IPS-18a (cell line): ENCODE measurements at regions not wholly inside any gene's neighbourhood (a gene's known extent, or its start where the extent isn't known, plus 50 kb on each side); places are given as distances from the start of the nearest gene placed in this dataset.

Source experiments
- H3K27ac ChIP-seq: one replicate; pipeline ENCODE4 v1.5.1; 2013; ENCODE audit warnings: low read length
- H3K27me3 ChIP-seq: one replicate; pipeline ENCODE4 v1.6.1; 2013; ENCODE audit warnings: mild to moderate bottlenecking, low read length; ENCODE audit not compliant: control insufficient read depth, insufficient read depth
- H3K36me3 ChIP-seq: one replicate; pipeline ENCODE4 v1.6.1; 2013; ENCODE audit warnings: low read depth, low read length; ENCODE audit not compliant: control insufficient read depth
- H3K4me1 ChIP-seq: one replicate; pipeline ENCODE4 v1.6.1; 2013; ENCODE audit warnings: low read depth, low read length; ENCODE audit not compliant: control insufficient read depth
- H3K4me3 ChIP-seq: one replicate; pipeline ENCODE4 v1.5.1; 2013; ENCODE audit warnings: low read length
- H3K9ac ChIP-seq: one replicate; pipeline ENCODE4 v1.6.1; 2013; ENCODE audit warnings: mild to moderate bottlenecking, low read length, moderate library complexity
- H3K9me3 ChIP-seq: one replicate; pipeline ENCODE4 v1.6.1; 2013; ENCODE audit warnings: low read depth, low read length; ENCODE audit not compliant: control insufficient read depth

- Histone ChIP-seq H3K4me3 (no peak overlapping the region), H3K4me1 (no peaks in the 10 kb centered on the region), H3K9me3 (no peaks in the 10 kb centered on the region), H3K36me3 (no peaks in the 10 kb centered on the region), H3K27me3 (no peaks in the 10 kb centered on the region), H3K27ac (no peak overlapping the region), H3K9ac (no peak overlapping the region)
Observed at GRCh38 chr10:44516891-44517290, 132.0 kb upstream of the CXCL12 start.

GRCh38 chr10:44517635-44518034 is 132.7 kb upstream of the CXCL12 start:
- no peak overlapping the region for H3K27ac ChIP-seq
- no peak overlapping the region for H3K4me3 ChIP-seq
- H3K27me3 ChIP-seq: no peaks in the 10 kb centered on the region
- H3K9ac ChIP-seq: no peak overlapping the region
- no peaks in the 10 kb centered on the region for H3K4me1 ChIP-seq
- H3K9me3 ChIP-seq: no peaks in the 10 kb centered on the region
- no peaks in the 10 kb centered on the region for H3K36me3 ChIP-seq

- no peak overlapping the region for H3K27ac ChIP-seq
- H3K4me3 ChIP-seq: no peak overlapping the region
- H3K9ac ChIP-seq: no peak overlapping the region
- no peaks in the 10 kb centered on the region for H3K27me3 ChIP-seq
- H3K4me1 ChIP-seq: no peaks in the 10 kb centered on the region
- no peaks in the 10 kb centered on the region for H3K9me3 ChIP-seq
- H3K36me3 ChIP-seq: no peaks in the 10 kb centered on the region
Observed at GRCh38 chr10:44519361-44519760, 134.5 kb upstream of the CXCL12 start.

GRCh38 chr10:44520651-44521050 is 135.8 kb upstream of the CXCL12 start:
- H3K4me3 ChIP-seq: no peak overlapping the region
- H3K9me3 ChIP-seq: no peaks in the 10 kb centered on the region
- no peaks in the 10 kb centered on the region for H3K36me3 ChIP-seq
- no peaks in the 10 kb centered on the region for H3K4me1 ChIP-seq
- no peak overlapping the region for H3K9ac ChIP-seq
- H3K27me3 ChIP-seq: no peaks in the 10 kb centered on the region
- H3K27ac ChIP-seq: no peak overlapping the region

- Histone ChIP-seq H3K27me3 (no peaks in the 10 kb centered on the region), H3K4me1 (no peaks in the 10 kb centered on the region), H3K4me3 (no peak overlapping the region), H3K9me3 (peaks cover 3% of the 10 kb centered on the region), H3K36me3 (no peaks in the 10 kb centered on the region), H3K27ac (no peak overlapping the region), H3K9ac (no peak overlapping the region)
Observed at GRCh38 chr10:44539178-44539577, 154.3 kb upstream of the CXCL12 start.

- Histone ChIP-seq H3K36me3 (no peaks in the 10 kb centered on the region), H3K4me1 (no peaks in the 10 kb centered on the region), H3K27ac (no peak overlapping the region), H3K27me3 (no peaks in the 10 kb centered on the region), H3K4me3 (no peak overlapping the region), H3K9ac (no peak overlapping the region), H3K9me3 (peaks cover 6% of the 10 kb centered on the region)
Observed at GRCh38 chr10:44552726-44553125, 167.8 kb upstream of the CXCL12 start.

- Histone ChIP-seq H3K36me3 (no peaks in the 10 kb centered on the region), H3K4me1 (no peaks in the 10 kb centered on the region), H3K4me3 (no peak overlapping the region), H3K9me3 (no peaks in the 10 kb centered on the region), H3K27me3 (no peaks in the 10 kb centered on the region), H3K27ac (no peak overlapping the region), H3K9ac (no peak overlapping the region)
Observed at GRCh38 chr10:44557596-44558191, 172.8 kb upstream of the CXCL12 start.

- Histone ChIP-seq H3K27ac (no peak overlapping the region), H3K9ac (no peak overlapping the region), H3K36me3 (no peaks in the 10 kb centered on the region), H3K9me3 (no peaks in the 10 kb centered on the region), H3K27me3 (no peaks in the 10 kb centered on the region), H3K4me1 (no peaks in the 10 kb centered on the region), H3K4me3 (no peak overlapping the region)
Observed at GRCh38 chr10:44558521-44558920, 173.6 kb upstream of the CXCL12 start.

- no peaks in the 10 kb centered on the region for H3K4me1 ChIP-seq
- H3K36me3 ChIP-seq: no peaks in the 10 kb centered on the region
- no peaks in the 10 kb centered on the region for H3K27me3 ChIP-seq
- H3K9ac ChIP-seq: no peak overlapping the region
- no peaks in the 10 kb centered on the region for H3K9me3 ChIP-seq
- H3K4me3 ChIP-seq: no peak overlapping the region
- H3K27ac ChIP-seq: no peak overlapping the region
Observed at GRCh38 chr10:44564361-44564760, 179.5 kb upstream of the CXCL12 start.

- Histone ChIP-seq H3K9ac (no peak overlapping the region), H3K36me3 (no peaks in the 10 kb centered on the region), H3K9me3 (no peaks in the 10 kb centered on the region), H3K4me3 (no peak overlapping the region), H3K4me1 (no peaks in the 10 kb centered on the region), H3K27ac (no peak overlapping the region), H3K27me3 (no peaks in the 10 kb centered on the region)
Observed at GRCh38 chr10:44564790-44565189, 179.9 kb upstream of the CXCL12 start.

- no peaks in the 10 kb centered on the region for H3K27me3 ChIP-seq
- no peaks in the 10 kb centered on the region for H3K4me1 ChIP-seq
- no peaks in the 10 kb centered on the region for H3K36me3 ChIP-seq
Observed at GRCh38 chr10:44566786-44567185, 181.9 kb upstream of the CXCL12 start.

GRCh38 chr10:44567471-44567870 is 182.6 kb upstream of the CXCL12 start:
- H3K9ac ChIP-seq: no peak overlapping the region
- H3K9me3 ChIP-seq: no peaks in the 10 kb centered on the region
- no peak overlapping the region for H3K4me3 ChIP-seq
- no peaks in the 10 kb centered on the region for H3K36me3 ChIP-seq
- no peak overlapping the region for H3K27ac ChIP-seq
- H3K27me3 ChIP-seq: no peaks in the 10 kb centered on the region
- no peaks in the 10 kb centered on the region for H3K4me1 ChIP-seq

More at GRCh38 chr10:44566786-44567185, 181.9 kb upstream of the CXCL12 start:
- H3K9me3 ChIP-seq: no peaks in the 10 kb centered on the region
- H3K4me3 ChIP-seq: no peak overlapping the region
- H3K27ac ChIP-seq: no peak overlapping the region
- H3K9ac ChIP-seq: no peak overlapping the region
